ENCODE measurements at regions not wholly inside any gene's neighbourhood (a gene's known extent, or its start where the extent isn't known, plus 50 kb on each side); places are given as distances from the start of the nearest gene placed in this dataset.
A peak's percentile ranks its signal among the peaks of the same experiment; 100 is the strongest.

GRCh38 chr12:131606218-131606901 lies 104.5 kb upstream of the SFSWAP start:
- Mint-ChIP-seq H3K36me3 (ENCODE audit: low read depth) (peaks cover 13% of the 10 kb centered on the region), H3K4me3 (peak overlapping the region; percentile 40), H3K27ac (peak overlapping the region; percentile 76), H3K27me3 (ENCODE audit: low read depth) (no peaks in the 10 kb centered on the region), H3K9me3 (peaks cover 7% of the 10 kb centered on the region), H3K4me1 (ENCODE audit: low read depth) (peaks cover 68% of the 10 kb centered on the region)

DNA sequence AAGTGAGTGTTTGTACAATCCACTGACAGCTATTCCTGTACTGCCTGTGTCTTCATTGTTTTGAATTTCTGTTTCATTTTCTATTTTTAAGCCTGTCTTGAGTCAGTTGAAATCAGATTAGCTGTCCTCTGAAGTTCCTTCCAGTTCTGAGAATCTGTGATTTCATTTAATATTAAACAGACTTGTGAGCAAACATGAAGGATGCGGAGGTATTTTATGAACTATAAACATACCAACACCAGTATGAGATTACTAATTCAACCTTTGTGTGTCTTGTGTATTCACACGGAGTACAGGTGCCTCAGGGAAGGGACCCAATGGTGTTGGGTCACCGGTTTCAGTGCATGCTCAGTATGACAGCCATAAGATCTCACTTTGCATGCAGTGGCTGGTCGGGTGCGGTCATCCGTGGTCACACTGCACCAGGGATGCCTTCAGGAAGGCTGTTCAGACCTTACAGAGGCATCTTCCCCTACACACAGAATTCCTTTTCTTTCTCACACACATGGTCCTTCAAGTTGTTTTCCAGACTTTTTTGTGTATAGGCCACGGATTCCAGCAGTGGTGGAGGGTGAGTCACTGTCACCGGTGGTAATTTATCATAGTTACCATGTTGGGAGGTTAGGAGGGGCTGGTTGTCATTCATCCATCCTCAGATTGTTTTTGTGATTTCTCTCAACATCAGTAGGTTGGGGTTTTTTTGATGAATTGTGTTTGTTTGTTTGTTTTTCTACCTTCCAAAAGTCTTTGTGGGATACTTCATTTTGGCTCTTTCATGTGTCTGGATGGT lies 103.0 kb upstream of the SFSWAP start:
- peaks cover 64% of the 10 kb centered on the region for H3K4me1 Mint-ChIP-seq (ENCODE audit: low read depth)
- H3K9me3 Mint-ChIP-seq = peaks cover 7% of the 10 kb centered on the region
- no peaks in the 10 kb centered on the region for H3K27me3 Mint-ChIP-seq (ENCODE audit: low read depth)
- peak overlapping the region; percentile 67 for H3K4me3 Mint-ChIP-seq
- H3K27ac Mint-ChIP-seq = peak overlapping the region; percentile 86
- H3K36me3 Mint-ChIP-seq (ENCODE audit: low read depth) = peaks cover 13% of the 10 kb centered on the region

DNA sequence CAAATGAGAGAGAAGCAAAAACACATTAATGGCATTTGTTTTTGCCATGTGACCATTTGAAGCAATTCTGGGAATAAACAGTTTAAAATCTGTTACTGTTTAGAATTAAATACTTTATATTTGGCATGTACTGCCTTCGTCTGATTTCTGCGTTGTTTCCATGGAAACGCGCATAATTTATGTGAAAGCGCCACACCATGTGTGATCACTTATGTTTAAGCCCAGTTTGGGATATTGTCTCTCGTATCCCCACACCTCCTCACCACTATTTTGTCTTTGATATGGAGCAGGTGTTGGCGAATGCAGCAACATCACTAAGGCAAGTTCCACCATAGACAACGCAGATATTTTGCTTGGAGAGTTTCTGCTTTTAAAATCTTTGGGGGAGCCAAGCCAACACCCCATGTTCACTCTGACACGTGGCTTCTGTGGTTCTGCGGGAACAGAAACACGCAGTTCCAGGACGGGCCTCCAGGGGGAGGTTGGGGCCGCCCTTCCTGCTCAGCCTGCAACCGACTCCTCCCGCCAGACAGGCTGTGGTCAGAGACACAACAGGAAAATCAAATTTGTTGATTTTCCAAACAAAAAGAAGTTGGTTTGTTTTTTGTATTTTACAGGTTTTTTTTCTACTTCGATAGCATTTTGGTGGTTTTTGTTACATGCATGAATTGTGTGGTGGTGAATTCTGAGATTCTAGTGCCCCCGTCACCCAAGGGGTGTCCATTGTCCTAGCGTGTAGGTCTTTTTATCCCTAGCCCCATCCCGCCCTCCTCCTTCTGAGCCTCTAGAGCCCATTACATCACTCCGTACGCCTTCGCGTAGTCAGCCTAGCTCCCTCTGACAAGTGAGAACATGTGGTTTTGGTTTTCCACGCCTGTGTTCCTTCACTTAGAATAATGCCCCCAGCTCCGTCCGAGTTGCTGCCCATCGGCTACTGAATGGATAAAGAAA lies 101.9 kb upstream of the SFSWAP start:
- H3K4me1 Mint-ChIP-seq (ENCODE audit: low read depth) = peaks cover 54% of the 10 kb centered on the region
- no peaks in the 10 kb centered on the region for H3K27me3 Mint-ChIP-seq (ENCODE audit: low read depth)

DNA sequence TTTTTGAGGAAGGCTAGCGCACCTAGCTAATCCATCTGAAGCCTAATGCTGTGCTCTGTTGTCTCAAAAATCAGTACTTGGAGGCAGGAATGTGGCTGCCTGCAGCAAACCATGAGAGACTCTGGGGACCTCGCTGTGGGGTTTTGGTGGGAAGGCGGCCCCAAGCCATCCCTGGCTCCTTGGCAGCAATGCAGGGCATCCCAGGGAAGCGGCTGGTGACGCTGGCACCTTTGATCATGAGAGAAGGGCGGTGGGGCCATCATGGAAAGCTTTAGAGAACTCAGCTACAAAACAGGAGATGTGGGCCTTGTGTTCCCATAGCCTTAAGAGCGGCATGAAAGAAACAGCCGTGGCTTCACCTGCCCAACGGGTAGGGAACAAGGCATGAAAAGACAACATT lies 101.1 kb upstream of the SFSWAP start:
- Mint-ChIP-seq H3K36me3 (ENCODE audit: low read depth) (peaks cover 13% of the 10 kb centered on the region), H3K27ac (no peak overlapping the region), H3K27me3 (ENCODE audit: low read depth) (no peaks in the 10 kb centered on the region), H3K9me3 (peaks cover 7% of the 10 kb centered on the region), H3K4me3 (no peak overlapping the region), H3K4me1 (ENCODE audit: low read depth) (peaks cover 47% of the 10 kb centered on the region)

More for the DNA sequence above, 101.9 kb upstream of the SFSWAP start:
- peaks cover 7% of the 10 kb centered on the region for H3K9me3 Mint-ChIP-seq
- no peak overlapping the region for H3K27ac Mint-ChIP-seq
- H3K36me3 Mint-ChIP-seq (ENCODE audit: low read depth) = peaks cover 13% of the 10 kb centered on the region
- no peak overlapping the region for H3K4me3 Mint-ChIP-seq

DNA sequence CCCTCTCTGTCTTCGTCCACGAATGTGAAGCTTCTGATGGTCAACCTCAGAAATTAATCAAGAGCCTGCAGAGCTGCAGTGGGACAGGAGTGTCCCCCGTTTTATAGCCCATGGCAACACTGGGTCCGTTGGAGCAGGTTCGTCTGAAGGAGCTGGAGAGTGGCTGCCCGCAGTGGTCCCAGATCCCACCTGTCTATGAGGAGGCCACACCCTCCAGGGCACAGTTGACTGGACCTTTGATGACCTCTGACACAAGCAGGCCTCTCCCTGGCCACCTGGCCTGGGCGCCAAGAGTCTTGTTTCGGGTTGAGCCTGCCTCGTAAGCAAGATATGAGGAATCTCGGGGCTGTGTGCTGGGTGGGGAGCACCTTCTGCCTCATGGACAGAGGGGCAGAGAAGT lies 100.7 kb upstream of the SFSWAP start:
- H3K4me1 Mint-ChIP-seq (ENCODE audit: low read depth) = peaks cover 43% of the 10 kb centered on the region
- H3K27me3 Mint-ChIP-seq (ENCODE audit: low read depth) = peaks cover 3% of the 10 kb centered on the region
- no peak overlapping the region for H3K4me3 Mint-ChIP-seq
- no peak overlapping the region for H3K27ac Mint-ChIP-seq
- H3K36me3 Mint-ChIP-seq (ENCODE audit: low read depth) = peaks cover 13% of the 10 kb centered on the region
- peaks cover 7% of the 10 kb centered on the region for H3K9me3 Mint-ChIP-seq

DNA sequence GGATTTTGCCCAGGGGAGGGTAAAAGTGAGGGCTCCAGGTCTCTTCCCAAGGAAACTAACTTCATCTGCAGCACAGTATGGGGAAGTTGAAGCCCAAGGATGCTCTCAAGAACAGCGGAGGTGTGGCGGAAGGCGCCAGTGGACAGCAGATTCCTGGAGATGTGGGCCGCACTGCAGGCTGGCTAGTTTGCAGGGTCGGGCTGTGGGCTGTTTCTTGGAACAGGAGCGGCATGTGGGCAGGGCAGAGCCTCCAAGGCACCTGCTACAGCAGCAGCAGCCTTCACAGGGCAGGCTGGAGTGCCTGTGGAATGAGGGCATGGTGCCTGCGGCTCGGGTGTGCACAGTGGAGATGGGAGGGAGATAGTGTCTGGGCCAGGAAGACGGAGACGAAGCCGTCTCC lies 100.0 kb upstream of the SFSWAP start:
- H3K27ac Mint-ChIP-seq = no peak overlapping the region

DNA sequence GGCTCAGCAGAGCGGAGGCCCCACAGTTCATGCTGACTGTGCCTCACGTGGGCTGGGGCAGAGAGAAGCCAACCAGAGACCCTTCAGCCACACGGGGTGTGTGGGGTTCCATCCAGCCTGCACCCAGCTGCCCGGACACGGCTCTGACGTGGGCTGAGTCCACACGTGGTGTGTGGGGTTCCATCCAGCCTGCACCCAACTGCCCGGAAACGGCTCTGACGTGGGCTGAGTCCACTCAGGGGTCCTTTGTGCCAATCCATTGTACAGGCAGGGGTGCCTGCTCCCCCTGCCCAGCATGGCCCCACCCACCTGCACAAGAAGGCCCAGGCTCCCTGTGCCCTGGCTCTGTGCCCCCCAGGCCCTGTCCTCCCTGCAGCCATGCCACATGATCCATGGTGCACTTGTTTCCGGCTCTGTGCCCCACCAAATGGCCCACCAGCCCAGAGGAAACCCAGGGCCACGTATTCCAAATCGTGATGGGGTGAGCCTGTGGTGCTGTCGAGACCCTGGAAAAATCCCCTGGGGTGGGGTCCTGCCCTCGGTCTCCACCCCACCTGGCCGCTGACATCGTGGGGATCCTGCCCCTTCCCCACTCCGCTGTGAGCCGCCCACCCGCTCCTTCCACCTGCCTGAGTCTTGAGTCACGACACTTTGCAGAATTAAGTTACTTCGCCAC lies 99.3 kb upstream of the SFSWAP start:
- Mint-ChIP-seq H3K36me3 (ENCODE audit: low read depth) (peaks cover 5% of the 10 kb centered on the region), H3K4me1 (ENCODE audit: low read depth) (peaks cover 30% of the 10 kb centered on the region), H3K9me3 (peaks cover 3% of the 10 kb centered on the region), H3K27ac (no peak overlapping the region), H3K4me3 (no peak overlapping the region), H3K27me3 (ENCODE audit: low read depth) (peaks cover 6% of the 10 kb centered on the region)

More for the DNA sequence above, 100.0 kb upstream of the SFSWAP start:
- H3K9me3 Mint-ChIP-seq = peaks cover 5% of the 10 kb centered on the region
- peaks cover 36% of the 10 kb centered on the region for H3K4me1 Mint-ChIP-seq (ENCODE audit: low read depth)
- H3K4me3 Mint-ChIP-seq = no peak overlapping the region
- peaks cover 6% of the 10 kb centered on the region for H3K27me3 Mint-ChIP-seq (ENCODE audit: low read depth)
- H3K36me3 Mint-ChIP-seq (ENCODE audit: low read depth) = peaks cover 9% of the 10 kb centered on the region

DNA sequence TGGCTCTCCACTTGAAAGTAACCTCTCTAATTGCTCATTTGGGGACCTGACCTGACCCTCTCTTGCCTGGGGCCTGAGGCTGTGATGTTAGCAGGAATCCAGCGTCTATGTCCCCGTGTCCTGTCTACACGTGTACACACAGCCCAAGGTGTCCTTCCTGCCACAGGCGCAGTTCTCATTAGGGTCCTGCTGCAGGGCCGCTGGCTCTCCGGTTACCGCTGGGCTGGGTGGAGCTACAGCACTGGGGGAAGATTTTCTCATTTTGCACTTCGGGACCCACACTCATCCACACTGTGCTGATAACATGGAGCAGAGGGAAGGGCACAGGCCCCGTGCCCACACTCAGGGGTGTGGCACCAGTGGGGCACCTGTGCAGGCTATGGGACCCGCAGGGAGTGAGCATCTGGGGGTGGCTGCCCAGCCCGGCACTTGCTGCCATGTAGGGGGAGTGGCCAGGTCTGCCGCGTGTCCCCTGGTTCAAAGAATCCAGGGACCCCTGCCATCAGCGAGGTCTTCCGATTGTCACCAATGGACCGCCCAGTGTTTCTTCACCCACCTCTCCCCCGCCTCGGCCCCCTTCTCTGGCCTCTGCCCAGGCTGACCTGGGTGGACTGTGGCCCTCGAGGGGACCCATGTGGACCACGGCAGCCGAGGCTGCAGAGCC lies 98.7 kb upstream of the SFSWAP start:
- peaks cover 5% of the 10 kb centered on the region for H3K36me3 Mint-ChIP-seq (ENCODE audit: low read depth)
- H3K27ac Mint-ChIP-seq = no peak overlapping the region
- H3K9me3 Mint-ChIP-seq = peaks cover 3% of the 10 kb centered on the region
- peaks cover 25% of the 10 kb centered on the region for H3K4me1 Mint-ChIP-seq (ENCODE audit: low read depth)
- no peak overlapping the region for H3K4me3 Mint-ChIP-seq
- peaks cover 9% of the 10 kb centered on the region for H3K27me3 Mint-ChIP-seq (ENCODE audit: low read depth)

- no peak overlapping the region for H3K27ac Mint-ChIP-seq
- peaks cover 15% of the 10 kb centered on the region for H3K4me1 Mint-ChIP-seq (ENCODE audit: low read depth)
- H3K4me3 Mint-ChIP-seq = no peak overlapping the region
- no peaks in the 10 kb centered on the region for H3K9me3 Mint-ChIP-seq
- H3K27me3 Mint-ChIP-seq (ENCODE audit: low read depth) = peaks cover 9% of the 10 kb centered on the region
- H3K36me3 Mint-ChIP-seq (ENCODE audit: low read depth) = peaks cover 1% of the 10 kb centered on the region
These were observed 97.7 kb upstream of the SFSWAP start for GRCh38 chr12:131613186-131613585.

DNA sequence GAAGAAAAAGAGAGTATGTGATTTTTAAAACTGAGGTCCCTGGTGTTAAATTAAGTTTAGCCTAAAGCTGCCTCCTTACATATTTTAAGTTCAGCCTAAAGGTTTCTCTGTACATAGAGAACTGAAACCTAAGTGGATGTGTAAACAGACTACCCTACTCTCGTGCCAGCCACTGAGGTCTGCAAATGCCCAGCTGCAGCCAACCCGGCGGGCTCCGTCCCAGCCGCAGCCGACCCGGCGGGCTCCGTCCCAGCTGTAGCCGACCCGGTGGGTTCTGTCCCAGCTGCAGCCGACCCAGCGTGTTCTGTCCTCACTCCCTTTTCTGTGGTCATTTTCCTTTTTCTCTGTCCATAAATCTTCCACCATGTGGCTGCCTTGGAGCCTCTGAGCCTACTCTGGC lies 97.2 kb upstream of the SFSWAP start:
- Mint-ChIP-seq H3K4me1 (ENCODE audit: low read depth) (peaks cover 11% of the 10 kb centered on the region), H3K27me3 (ENCODE audit: low read depth) (peaks cover 9% of the 10 kb centered on the region), H3K36me3 (ENCODE audit: low read depth) (no peaks in the 10 kb centered on the region), H3K9me3 (no peaks in the 10 kb centered on the region), H3K27ac (no peak overlapping the region), H3K4me3 (no peak overlapping the region)

DNA sequence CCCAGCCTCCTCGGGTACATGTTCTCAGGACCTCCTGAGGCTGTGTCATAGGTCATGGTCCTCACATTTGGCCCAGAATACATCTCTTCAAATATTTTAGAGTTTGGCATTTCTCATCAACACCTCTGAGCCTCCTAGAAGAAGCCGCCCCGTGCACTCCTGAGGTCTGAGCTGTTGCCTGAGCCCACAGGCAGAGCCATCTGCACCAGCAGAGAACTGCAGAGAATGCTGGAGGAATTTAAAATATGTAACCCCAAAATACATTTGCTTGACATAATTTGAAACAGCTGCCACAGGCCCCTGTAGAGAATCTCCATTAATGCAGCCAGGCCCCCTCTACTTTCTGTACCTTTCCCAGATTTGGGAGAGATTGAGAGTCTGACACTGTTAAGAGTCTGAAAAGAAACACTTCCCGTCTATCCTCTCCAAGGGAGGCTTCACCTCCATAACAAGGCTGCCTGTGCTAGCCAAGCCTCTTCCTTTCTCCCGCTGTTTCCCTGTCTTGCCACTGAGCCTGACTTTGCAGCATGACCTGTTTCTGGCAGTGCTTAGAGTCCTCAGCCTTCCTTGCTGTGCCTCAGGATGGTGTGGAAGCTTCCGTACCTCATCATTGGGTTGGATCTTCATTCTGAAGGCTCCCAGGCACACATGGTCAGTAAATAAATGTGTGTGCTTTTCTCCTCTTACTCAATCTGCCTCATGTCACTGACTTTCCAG lies 95.4 kb upstream of the SFSWAP start:
- Mint-ChIP-seq H3K4me3 (no peak overlapping the region), H3K27ac (no peak overlapping the region), H3K36me3 (ENCODE audit: low read depth) (no peaks in the 10 kb centered on the region), H3K4me1 (ENCODE audit: low read depth) (no peaks in the 10 kb centered on the region), H3K9me3 (no peaks in the 10 kb centered on the region), H3K27me3 (ENCODE audit: low read depth) (peaks cover 9% of the 10 kb centered on the region)

DNA sequence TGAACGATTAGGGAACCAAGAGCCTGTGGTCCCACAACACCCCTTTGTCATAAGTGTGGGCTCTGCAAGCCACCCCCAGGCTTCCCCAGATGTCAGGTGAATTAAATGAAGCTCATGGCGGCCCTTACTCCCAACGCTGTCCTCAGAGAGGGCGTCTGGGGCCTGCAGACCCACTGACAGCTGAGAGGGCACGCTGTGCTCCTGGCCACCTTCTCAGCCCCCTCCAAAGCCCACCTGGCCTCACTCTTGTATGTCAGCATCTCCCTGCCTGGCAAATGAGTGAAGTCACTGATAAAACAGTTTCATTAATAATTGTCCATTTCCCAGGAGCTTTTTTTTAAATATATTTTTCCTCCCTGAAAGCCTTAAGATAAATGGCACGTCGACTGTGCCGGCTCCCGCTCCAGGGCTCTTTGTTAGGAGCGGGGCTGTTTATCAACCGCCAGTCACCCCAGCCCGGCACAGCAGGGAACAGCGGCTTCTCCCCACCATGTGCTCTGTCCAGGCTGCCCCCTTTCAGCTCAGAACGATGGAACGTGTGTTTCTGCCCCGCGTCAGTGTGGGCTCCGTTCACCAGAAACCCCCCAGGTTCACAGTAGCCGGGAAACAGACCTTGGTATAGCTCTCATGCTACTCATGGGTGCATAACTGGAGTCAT lies 94.7 kb upstream of the SFSWAP start:
- Mint-ChIP-seq H3K4me3 (no peak overlapping the region), H3K27me3 (ENCODE audit: low read depth) (peaks cover 9% of the 10 kb centered on the region), H3K36me3 (ENCODE audit: low read depth) (no peaks in the 10 kb centered on the region), H3K27ac (no peak overlapping the region), H3K9me3 (no peaks in the 10 kb centered on the region), H3K4me1 (ENCODE audit: low read depth) (no peaks in the 10 kb centered on the region)

GRCh38 chr12:131616738-131617137 lies 94.2 kb upstream of the SFSWAP start:
- Mint-ChIP-seq H3K9me3 (no peaks in the 10 kb centered on the region), H3K4me3 (no peak overlapping the region), H3K27ac (no peak overlapping the region), H3K36me3 (ENCODE audit: low read depth) (no peaks in the 10 kb centered on the region), H3K27me3 (ENCODE audit: low read depth) (peaks cover 9% of the 10 kb centered on the region), H3K4me1 (ENCODE audit: low read depth) (no peaks in the 10 kb centered on the region)

Data from T-helper 1 cell treated with Interleukin-12 subunit alpha and Interleukin-12 subunit beta and Interleukin-4 antibody, amounts not matched to agents 30 μg/mL and 1 μg/mL, for 36 hours (primary cell).